Ovary (tissue), 3 donors: ENCODE measurements at regions not wholly inside any gene's neighbourhood (a gene's known extent, or its start where the extent isn't known, plus 50 kb on each side); places are given as distances from the start of the nearest gene placed in this dataset.

Source experiments
- EP300 ChIP-seq: sonication (generic); formaldehyde crosslinking; IDR thresholded peaks from one replicate; pipeline ENCODE4 v1.6.1; 2017; ENCODE audit warnings: antibody characterized with exemption
- POLR2A ChIP-seq: fragments of 450-650 bp; IDR thresholded peaks from one replicate; pipeline ENCODE4 v1.6.1; 2017; ENCODE audit warnings: antibody characterized with exemption, mild to moderate bottlenecking, moderate library complexity
- TF ChIP-seq, protein P1 (sequence below), 3 donors: fragments of 450-650 bp in 2 of 3; fragments of 200-600 bp in 1 of 3; IDR thresholded peaks; one replicate each; pipeline versions ENCODE4 v1.5.1 to v1.8.0; 2016 to 2022; ENCODE audit warnings: antibody characterized with exemption in 3 of 3, mild to moderate bottlenecking in 1 of 3
- donor health status: DM: no; HTN: no; CAD: no.

- TF ChIP-seq, protein P1, sequence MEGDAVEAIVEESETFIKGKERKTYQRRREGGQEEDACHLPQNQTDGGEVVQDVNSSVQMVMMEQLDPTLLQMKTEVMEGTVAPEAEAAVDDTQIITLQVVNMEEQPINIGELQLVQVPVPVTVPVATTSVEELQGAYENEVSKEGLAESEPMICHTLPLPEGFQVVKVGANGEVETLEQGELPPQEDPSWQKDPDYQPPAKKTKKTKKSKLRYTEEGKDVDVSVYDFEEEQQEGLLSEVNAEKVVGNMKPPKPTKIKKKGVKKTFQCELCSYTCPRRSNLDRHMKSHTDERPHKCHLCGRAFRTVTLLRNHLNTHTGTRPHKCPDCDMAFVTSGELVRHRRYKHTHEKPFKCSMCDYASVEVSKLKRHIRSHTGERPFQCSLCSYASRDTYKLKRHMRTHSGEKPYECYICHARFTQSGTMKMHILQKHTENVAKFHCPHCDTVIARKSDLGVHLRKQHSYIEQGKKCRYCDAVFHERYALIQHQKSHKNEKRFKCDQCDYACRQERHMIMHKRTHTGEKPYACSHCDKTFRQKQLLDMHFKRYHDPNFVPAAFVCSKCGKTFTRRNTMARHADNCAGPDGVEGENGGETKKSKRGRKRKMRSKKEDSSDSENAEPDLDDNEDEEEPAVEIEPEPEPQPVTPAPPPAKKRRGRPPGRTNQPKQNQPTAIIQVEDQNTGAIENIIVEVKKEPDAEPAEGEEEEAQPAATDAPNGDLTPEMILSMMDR (IDR thresholded peaks at IDR 0.05), result no peak
- TF ChIP-seq POLR2A (no peak), EP300 (no peak)
Measured at GRCh38 chr5:112062181-112062580, 305.2 kb upstream of the NREP start.
